ENCODE measurements at regions not wholly inside any gene's neighbourhood (a gene's known extent, or its start where the extent isn't known, plus 50 kb on each side); places are given as distances from the start of the nearest gene placed in this dataset.

GRCh38 chr17:72446525-72447250 lies 325.9 kb downstream of the SOX9 start:
- dilution Hi-C loops (cut with MboI; ENCODE audit: extremely low pct_ligation_motif_present, low sequenced_read_pairs) (no loop called here), intact Hi-C loops (cut with micrococcal nuclease) (no loop called here)
- H3K9me1 ChIP-seq (replicated peaks; ENCODE audit: control insufficient read depth, extremely low read depth, insufficient read depth, low read length), result no peaks in the 10 kb centered on the region
- ChIA-PET CTCF (no interaction called here), POLR2A (no interaction called here)
- no peak for FAIRE-seq
- no peak overlapping the region for H3K27ac ChIP-seq (ENCODE audit: insufficient read depth, low read depth, low read length)
- peaks cover 2% of the 10 kb centered on the region for H3K9me3 ChIP-seq (replicated peaks; ENCODE audit: control insufficient read depth, insufficient read depth, low read length)
- H3K27me3 ChIP-seq (ENCODE audit: control insufficient read depth in 2 of 2, insufficient read depth in 2 of 2, low read length in 2 of 2), result no peaks in the 10 kb centered on the region
- H3K4me1 ChIP-seq (ENCODE audit: control insufficient read depth, extremely low read depth, insufficient read depth, low read length), result no peaks in the 10 kb centered on the region
- no peak overlapping the region for H3K9ac ChIP-seq (replicated peaks; ENCODE audit: extremely low read depth, insufficient read depth, low read length)
- no peaks in the 10 kb centered on the region for H4K20me1 ChIP-seq (replicated peaks; ENCODE audit: control insufficient read depth, extremely low read depth, insufficient read depth, low read length)
- BruUV-seq (replicated peaks), result no TSS peak
- no peak overlapping the region for H2AFZ ChIP-seq (ENCODE audit: low read depth, low read length)
- H3K79me2 ChIP-seq (ENCODE audit: control insufficient read depth, insufficient read depth, low read length), result no peaks in the 10 kb centered on the region
- no peak overlapping the region for H3K4me2 ChIP-seq (ENCODE audit: insufficient read depth, low read length)
- no peak overlapping the region for H3K4me3 ChIP-seq (replicated peaks in 1 of 3; ENCODE audit: insufficient read depth in 1 of 3, low read depth in 1 of 3, low read length in 3 of 3)
- TF ChIP-seq GATA2 (IDR thresholded peaks at IDR 0.05; ENCODE audit: insufficient read depth, insufficient read length, low read depth, low read length), result no peak
- no peak for TF ChIP-seq JUN (IDR thresholded peaks at IDR 0.05; ENCODE audit: borderline replicate concordance, insufficient read depth, insufficient read length, low read depth)
- TF ChIP-seq FOS (IDR thresholded peaks at IDR 0.05; ENCODE audit: borderline replicate concordance, insufficient read depth, low read length), result no peak
- TF ChIP-seq CTCF (IDR thresholded peaks at IDR 0.05; ENCODE audit: extremely low read depth in 1 of 2, insufficient read depth in 1 of 2, low read depth in 1 of 2, low read length in 2 of 2), result no peak
- no peak for TF ChIP-seq MYC (IDR thresholded peaks at IDR 0.05; ENCODE audit: low read depth, low read length)
- no peak for TF ChIP-seq POLR2A (IDR thresholded peaks at IDR 0.05; ENCODE audit: low read depth, low read length)
- TF ChIP-seq POLR2AphosphoS5 (IDR thresholded peaks at IDR 0.05; ENCODE audit: insufficient read depth, low read depth, low read length), result no peak
- TF ChIP-seq MAX (IDR thresholded peaks at IDR 0.05; ENCODE audit: insufficient read depth, insufficient read length), result no peak
- no peak for TF ChIP-seq EZH2 (IDR thresholded peaks at IDR 0.05; ENCODE audit: borderline replicate concordance, low read depth, low read length, severe bottlenecking)
- H3K36me3 ChIP-seq (ENCODE audit: control insufficient read depth in 2 of 2, extremely low read depth in 1 of 2, insufficient read depth in 2 of 2, low read length in 2 of 2), result no peaks in the 10 kb centered on the region
- no peak for DNase-seq (ENCODE audit: low read depth, low spot score)
